ENCODE measurements at regions not wholly inside any gene's neighbourhood (a gene's known extent, or its start where the extent isn't known, plus 50 kb on each side); places are given as distances from the start of the nearest gene placed in this dataset.
"Not testable (repeated sequence)": the region's sequence is repeated elsewhere in the genome, so short reads cannot be mapped to it uniquely, and the experiment has no call there.

DNA sequence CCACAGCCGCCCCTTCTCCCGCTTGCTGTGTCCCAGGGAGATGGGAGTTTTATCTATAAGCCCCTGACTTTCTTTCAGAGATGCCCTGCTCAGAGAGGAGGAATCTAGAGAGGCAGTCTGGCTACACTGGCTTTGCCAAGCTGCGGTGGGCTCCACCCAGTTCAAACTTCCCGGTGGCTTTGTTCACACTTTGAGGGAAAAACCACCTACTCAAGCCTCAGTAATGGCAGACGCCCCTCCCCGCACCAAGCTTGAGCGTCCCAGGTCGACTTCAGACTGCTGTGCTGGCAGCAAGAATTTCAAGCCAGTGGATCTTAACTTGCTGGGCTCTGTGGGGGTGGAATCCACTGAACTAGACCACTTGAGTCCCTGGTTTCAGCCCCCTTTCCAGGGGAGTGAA, 162.2 kb upstream of the MAGEB16 start:
- TF ChIP-seq MXI1 (conservative IDR thresholded peaks at IDR 0.05; ENCODE audit: poor library complexity, severe bottlenecking); SMC3 (conservative IDR thresholded peaks at IDR 0.05; ENCODE audit: poor library complexity); POLR2AphosphoS5 (IDR thresholded peaks at IDR 0.05); EP300 (conservative IDR thresholded peaks at IDR 0.05; ENCODE audit: poor library complexity, severe bottlenecking); RAD21 (conservative IDR thresholded peaks at IDR 0.05); EZH2 (IDR thresholded peaks at IDR 0.05; ENCODE audit: borderline replicate concordance, insufficient read depth, low read length, poor library complexity, severe bottlenecking): not testable (repeated sequence)
- TF ChIP-seq, protein P1, sequence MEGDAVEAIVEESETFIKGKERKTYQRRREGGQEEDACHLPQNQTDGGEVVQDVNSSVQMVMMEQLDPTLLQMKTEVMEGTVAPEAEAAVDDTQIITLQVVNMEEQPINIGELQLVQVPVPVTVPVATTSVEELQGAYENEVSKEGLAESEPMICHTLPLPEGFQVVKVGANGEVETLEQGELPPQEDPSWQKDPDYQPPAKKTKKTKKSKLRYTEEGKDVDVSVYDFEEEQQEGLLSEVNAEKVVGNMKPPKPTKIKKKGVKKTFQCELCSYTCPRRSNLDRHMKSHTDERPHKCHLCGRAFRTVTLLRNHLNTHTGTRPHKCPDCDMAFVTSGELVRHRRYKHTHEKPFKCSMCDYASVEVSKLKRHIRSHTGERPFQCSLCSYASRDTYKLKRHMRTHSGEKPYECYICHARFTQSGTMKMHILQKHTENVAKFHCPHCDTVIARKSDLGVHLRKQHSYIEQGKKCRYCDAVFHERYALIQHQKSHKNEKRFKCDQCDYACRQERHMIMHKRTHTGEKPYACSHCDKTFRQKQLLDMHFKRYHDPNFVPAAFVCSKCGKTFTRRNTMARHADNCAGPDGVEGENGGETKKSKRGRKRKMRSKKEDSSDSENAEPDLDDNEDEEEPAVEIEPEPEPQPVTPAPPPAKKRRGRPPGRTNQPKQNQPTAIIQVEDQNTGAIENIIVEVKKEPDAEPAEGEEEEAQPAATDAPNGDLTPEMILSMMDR (IDR thresholded peaks at IDR 0.05; ENCODE audit: poor library complexity, severe bottlenecking): not testable (repeated sequence)
- TF ChIP-seq, protein P2, sequence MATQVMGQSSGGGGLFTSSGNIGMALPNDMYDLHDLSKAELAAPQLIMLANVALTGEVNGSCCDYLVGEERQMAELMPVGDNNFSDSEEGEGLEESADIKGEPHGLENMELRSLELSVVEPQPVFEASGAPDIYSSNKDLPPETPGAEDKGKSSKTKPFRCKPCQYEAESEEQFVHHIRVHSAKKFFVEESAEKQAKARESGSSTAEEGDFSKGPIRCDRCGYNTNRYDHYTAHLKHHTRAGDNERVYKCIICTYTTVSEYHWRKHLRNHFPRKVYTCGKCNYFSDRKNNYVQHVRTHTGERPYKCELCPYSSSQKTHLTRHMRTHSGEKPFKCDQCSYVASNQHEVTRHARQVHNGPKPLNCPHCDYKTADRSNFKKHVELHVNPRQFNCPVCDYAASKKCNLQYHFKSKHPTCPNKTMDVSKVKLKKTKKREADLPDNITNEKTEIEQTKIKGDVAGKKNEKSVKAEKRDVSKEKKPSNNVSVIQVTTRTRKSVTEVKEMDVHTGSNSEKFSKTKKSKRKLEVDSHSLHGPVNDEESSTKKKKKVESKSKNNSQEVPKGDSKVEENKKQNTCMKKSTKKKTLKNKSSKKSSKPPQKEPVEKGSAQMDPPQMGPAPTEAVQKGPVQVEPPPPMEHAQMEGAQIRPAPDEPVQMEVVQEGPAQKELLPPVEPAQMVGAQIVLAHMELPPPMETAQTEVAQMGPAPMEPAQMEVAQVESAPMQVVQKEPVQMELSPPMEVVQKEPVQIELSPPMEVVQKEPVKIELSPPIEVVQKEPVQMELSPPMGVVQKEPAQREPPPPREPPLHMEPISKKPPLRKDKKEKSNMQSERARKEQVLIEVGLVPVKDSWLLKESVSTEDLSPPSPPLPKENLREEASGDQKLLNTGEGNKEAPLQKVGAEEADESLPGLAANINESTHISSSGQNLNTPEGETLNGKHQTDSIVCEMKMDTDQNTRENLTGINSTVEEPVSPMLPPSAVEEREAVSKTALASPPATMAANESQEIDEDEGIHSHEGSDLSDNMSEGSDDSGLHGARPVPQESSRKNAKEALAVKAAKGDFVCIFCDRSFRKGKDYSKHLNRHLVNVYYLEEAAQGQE (IDR thresholded peaks at IDR 0.05; ENCODE audit: borderline replicate concordance): not testable (repeated sequence)

Data from neural cell (in vitro differentiated cells).